Ovary (tissue), 3 donors: ENCODE measurements at regions not wholly inside any gene's neighbourhood (a gene's known extent, or its start where the extent isn't known, plus 50 kb on each side); places are given as distances from the start of the nearest gene placed in this dataset.

Experiments used
- CTCF ChIP-seq, 3 donors: fragments of 450-650 bp in 2 of 3; fragments of 200-600 bp in 1 of 3; IDR thresholded peaks; one replicate each; pipeline versions ENCODE4 v1.5.1 to v1.8.0; 2016 to 2022; ENCODE audit warnings: antibody characterized with exemption in 3 of 3, mild to moderate bottlenecking in 1 of 3
- POLR2A ChIP-seq: fragments of 450-650 bp; IDR thresholded peaks from one replicate; pipeline ENCODE4 v1.6.1; 2017; ENCODE audit warnings: antibody characterized with exemption, mild to moderate bottlenecking, moderate library complexity
- donor health status: DM: no; HTN: no; CAD: no.

- no peak for TF ChIP-seq POLR2A
- TF ChIP-seq CTCF (IDR thresholded peaks at IDR 0.05) = no peak
Observed at GRCh38 chr21:38720074-38720473, 85.7 kb upstream of the ETS2 start.
